ENCODE measurements at regions not wholly inside any gene's neighbourhood (a gene's known extent, or its start where the extent isn't known, plus 50 kb on each side); places are given as distances from the start of the nearest gene placed in this dataset.
A peak's percentile ranks its signal among the peaks of the same experiment; 100 is the strongest.

DNA sequence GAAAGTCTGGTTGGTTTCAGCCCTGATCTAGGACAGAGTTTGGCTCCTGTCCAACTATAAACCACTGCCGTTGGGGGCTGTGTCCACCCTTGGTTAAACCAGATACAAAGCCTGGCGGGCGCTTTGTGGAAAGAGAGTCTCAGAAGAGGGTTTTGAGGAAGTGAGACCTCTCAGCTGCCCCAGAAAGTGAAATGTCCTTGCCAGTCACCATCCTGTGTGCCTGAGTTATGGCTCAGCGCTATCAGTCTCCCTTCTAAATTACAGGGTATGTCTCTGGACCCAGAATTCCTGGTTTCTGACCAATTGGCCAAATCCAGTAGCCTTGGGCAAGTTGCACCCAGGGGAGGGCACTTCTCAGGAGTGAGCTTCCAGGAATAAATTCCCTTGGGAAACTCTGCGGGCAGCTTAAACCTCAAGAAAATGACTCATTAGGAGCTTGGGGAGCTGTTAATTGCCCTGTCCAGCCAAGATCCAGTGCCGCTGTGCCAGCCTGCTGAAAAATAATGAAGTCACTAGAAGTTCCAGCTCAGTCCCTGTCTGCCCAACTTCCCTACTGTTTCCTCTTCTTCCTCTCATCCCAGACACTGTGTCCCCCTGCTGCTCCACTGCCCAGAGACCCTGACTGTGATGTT lies 66.7 kb upstream of the PDZD8 start (continued):
- TF ChIP-seq, protein P1, sequence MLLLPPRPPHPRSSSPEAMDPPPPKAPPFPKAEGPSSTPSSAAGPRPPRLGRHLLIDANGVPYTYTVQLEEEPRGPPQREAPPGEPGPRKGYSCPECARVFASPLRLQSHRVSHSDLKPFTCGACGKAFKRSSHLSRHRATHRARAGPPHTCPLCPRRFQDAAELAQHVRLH (tag by site-specific recombination; IDR thresholded peaks at IDR 0.05) = no peak
- TF ChIP-seq ZNF658 (tag by site-specific recombination; IDR thresholded peaks at IDR 0.05) (no peak), ZNF624 (tag by site-specific recombination; IDR thresholded peaks at IDR 0.05) (no peak), ZNF211 (tag by site-specific recombination; IDR thresholded peaks at IDR 0.05; ENCODE audit: low read depth) (no peak), ZFP3 (tag by site-specific recombination; IDR thresholded peaks at IDR 0.05; ENCODE audit: low read depth) (no peak), ZNF585B (tag by site-specific recombination; IDR thresholded peaks at IDR 0.05) (no peak), MZF1 (tag by site-specific recombination; IDR thresholded peaks at IDR 0.05; ENCODE audit: borderline replicate concordance) (no peak), ZNF776 (tag by site-specific recombination; IDR thresholded peaks at IDR 0.05; ENCODE audit: borderline replicate concordance) (no peak), KLF1 (tag by site-specific recombination; IDR thresholded peaks at IDR 0.05) (no peak), ZNF701 (tag by site-specific recombination; IDR thresholded peaks at IDR 0.05) (no peak), SALL2 (tag by site-specific recombination; IDR thresholded peaks at IDR 0.05; ENCODE audit: borderline replicate concordance) (no peak), GFI1B (tag by site-specific recombination; IDR thresholded peaks at IDR 0.05) (no peak), ZNF560 (tag by site-specific recombination; IDR thresholded peaks at IDR 0.05; ENCODE audit: borderline replicate concordance) (no peak), ZNF660 (tag by site-specific recombination; IDR thresholded peaks at IDR 0.05) (no peak), ZNF324 (tag by site-specific recombination; IDR thresholded peaks at IDR 0.05) (no peak), YY1 (tag by site-specific recombination; IDR thresholded peaks at IDR 0.05) (no peak), FEZF1 (tag by site-specific recombination; IDR thresholded peaks at IDR 0.05) (no peak), ZNF433 (tag by site-specific recombination; IDR thresholded peaks at IDR 0.05; ENCODE audit: low read depth) (no peak), ZNF16 (tag by site-specific recombination; IDR thresholded peaks at IDR 0.05; ENCODE audit: low read depth) (no peak)
- TF ChIP-seq, protein P2, sequence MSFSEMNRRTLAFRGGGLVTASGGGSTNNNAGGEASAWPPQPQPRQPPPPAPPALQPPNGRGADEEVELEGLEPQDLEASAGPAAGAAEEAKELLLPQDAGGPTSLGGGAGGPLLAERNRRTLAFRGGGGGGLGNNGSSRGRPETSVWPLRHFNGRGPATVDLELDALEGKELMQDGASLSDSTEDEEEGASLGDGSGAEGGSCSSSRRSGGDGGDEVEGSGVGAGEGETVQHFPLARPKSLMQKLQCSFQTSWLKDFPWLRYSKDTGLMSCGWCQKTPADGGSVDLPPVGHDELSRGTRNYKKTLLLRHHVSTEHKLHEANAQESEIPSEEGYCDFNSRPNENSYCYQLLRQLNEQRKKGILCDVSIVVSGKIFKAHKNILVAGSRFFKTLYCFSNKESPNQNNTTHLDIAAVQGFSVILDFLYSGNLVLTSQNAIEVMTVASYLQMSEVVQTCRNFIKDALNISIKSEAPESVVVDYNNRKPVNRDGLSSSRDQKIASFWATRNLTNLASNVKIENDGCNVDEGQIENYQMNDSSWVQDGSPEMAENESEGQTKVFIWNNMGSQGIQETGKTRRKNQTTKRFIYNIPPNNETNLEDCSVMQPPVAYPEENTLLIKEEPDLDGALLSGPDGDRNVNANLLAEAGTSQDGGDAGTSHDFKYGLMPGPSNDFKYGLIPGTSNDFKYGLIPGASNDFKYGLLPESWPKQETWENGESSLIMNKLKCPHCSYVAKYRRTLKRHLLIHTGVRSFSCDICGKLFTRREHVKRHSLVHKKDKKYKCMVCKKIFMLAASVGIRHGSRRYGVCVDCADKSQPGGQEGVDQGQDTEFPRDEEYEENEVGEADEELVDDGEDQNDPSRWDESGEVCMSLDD (tag by site-specific recombination; IDR thresholded peaks at IDR 0.05) = no peak
- TF ChIP-seq, protein P3, sequence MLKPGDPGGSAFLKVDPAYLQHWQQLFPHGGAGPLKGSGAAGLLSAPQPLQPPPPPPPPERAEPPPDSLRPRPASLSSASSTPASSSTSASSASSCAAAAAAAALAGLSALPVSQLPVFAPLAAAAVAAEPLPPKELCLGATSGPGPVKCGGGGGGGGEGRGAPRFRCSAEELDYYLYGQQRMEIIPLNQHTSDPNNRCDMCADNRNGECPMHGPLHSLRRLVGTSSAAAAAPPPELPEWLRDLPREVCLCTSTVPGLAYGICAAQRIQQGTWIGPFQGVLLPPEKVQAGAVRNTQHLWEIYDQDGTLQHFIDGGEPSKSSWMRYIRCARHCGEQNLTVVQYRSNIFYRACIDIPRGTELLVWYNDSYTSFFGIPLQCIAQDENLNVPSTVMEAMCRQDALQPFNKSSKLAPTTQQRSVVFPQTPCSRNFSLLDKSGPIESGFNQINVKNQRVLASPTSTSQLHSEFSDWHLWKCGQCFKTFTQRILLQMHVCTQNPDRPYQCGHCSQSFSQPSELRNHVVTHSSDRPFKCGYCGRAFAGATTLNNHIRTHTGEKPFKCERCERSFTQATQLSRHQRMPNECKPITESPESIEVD (tag by site-specific recombination; IDR thresholded peaks at IDR 0.05) = no peak
- TF ChIP-seq, protein P4, sequence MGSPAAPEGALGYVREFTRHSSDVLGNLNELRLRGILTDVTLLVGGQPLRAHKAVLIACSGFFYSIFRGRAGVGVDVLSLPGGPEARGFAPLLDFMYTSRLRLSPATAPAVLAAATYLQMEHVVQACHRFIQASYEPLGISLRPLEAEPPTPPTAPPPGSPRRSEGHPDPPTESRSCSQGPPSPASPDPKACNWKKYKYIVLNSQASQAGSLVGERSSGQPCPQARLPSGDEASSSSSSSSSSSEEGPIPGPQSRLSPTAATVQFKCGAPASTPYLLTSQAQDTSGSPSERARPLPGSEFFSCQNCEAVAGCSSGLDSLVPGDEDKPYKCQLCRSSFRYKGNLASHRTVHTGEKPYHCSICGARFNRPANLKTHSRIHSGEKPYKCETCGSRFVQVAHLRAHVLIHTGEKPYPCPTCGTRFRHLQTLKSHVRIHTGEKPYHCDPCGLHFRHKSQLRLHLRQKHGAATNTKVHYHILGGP (tag by site-specific recombination; IDR thresholded peaks at IDR 0.05) = no peak
- TF ChIP-seq, protein P5, sequence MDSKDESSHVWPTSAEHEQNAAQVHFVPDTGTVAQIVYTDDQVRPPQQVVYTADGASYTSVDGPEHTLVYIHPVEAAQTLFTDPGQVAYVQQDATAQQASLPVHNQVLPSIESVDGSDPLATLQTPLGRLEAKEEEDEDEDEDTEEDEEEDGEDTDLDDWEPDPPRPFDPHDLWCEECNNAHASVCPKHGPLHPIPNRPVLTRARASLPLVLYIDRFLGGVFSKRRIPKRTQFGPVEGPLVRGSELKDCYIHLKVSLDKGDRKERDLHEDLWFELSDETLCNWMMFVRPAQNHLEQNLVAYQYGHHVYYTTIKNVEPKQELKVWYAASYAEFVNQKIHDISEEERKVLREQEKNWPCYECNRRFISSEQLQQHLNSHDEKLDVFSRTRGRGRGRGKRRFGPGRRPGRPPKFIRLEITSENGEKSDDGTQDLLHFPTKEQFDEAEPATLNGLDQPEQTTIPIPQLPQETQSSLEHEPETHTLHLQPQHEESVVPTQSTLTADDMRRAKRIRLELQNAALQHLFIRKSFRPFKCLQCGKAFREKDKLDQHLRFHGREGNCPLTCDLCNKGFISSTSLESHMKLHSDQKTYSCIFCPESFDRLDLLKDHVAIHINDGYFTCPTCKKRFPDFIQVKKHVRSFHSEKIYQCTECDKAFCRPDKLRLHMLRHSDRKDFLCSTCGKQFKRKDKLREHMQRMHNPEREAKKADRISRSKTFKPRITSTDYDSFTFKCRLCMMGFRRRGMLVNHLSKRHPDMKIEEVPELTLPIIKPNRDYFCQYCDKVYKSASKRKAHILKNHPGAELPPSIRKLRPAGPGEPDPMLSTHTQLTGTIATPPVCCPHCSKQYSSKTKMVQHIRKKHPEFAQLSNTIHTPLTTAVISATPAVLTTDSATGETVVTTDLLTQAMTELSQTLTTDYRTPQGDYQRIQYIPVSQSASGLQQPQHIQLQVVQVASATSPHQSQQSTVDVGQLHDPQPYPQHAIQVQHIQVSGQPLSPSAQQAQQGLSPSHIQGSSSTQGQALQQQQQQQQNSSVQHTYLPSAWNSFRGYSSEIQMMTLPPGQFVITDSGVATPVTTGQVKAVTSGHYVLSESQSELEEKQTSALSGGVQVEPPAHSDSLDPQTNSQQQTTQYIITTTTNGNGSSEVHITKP (tag by site-specific recombination; IDR thresholded peaks at IDR 0.05) = peak; percentile 40
- TF ChIP-seq, protein P6, sequence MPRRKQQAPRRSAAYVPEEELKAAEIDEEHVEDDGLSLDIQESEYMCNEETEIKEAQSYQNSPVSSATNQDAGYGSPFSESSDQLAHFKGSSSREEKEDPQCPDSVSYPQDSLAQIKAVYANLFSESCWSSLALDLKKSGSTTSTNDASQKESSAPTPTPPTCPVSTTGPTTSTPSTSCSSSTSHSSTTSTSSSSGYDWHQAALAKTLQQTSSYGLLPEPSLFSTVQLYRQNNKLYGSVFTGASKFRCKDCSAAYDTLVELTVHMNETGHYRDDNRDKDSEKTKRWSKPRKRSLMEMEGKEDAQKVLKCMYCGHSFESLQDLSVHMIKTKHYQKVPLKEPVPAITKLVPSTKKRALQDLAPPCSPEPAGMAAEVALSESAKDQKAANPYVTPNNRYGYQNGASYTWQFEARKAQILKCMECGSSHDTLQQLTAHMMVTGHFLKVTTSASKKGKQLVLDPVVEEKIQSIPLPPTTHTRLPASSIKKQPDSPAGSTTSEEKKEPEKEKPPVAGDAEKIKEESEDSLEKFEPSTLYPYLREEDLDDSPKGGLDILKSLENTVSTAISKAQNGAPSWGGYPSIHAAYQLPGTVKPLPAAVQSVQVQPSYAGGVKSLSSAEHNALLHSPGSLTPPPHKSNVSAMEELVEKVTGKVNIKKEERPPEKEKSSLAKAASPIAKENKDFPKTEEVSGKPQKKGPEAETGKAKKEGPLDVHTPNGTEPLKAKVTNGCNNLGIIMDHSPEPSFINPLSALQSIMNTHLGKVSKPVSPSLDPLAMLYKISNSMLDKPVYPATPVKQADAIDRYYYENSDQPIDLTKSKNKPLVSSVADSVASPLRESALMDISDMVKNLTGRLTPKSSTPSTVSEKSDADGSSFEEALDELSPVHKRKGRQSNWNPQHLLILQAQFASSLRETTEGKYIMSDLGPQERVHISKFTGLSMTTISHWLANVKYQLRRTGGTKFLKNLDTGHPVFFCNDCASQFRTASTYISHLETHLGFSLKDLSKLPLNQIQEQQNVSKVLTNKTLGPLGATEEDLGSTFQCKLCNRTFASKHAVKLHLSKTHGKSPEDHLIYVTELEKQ (tag by site-specific recombination; IDR thresholded peaks at IDR 0.05; ENCODE audit: borderline replicate concordance) = no peak
- TF ChIP-seq, protein P7, sequence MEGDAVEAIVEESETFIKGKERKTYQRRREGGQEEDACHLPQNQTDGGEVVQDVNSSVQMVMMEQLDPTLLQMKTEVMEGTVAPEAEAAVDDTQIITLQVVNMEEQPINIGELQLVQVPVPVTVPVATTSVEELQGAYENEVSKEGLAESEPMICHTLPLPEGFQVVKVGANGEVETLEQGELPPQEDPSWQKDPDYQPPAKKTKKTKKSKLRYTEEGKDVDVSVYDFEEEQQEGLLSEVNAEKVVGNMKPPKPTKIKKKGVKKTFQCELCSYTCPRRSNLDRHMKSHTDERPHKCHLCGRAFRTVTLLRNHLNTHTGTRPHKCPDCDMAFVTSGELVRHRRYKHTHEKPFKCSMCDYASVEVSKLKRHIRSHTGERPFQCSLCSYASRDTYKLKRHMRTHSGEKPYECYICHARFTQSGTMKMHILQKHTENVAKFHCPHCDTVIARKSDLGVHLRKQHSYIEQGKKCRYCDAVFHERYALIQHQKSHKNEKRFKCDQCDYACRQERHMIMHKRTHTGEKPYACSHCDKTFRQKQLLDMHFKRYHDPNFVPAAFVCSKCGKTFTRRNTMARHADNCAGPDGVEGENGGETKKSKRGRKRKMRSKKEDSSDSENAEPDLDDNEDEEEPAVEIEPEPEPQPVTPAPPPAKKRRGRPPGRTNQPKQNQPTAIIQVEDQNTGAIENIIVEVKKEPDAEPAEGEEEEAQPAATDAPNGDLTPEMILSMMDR (tag by site-specific recombination; IDR thresholded peaks at IDR 0.05) = no peak

Data from HEK293 (cell line).